GM18519 (cell line): ENCODE measurements at regions not wholly inside any gene's neighbourhood (a gene's known extent, or its start where the extent isn't known, plus 50 kb on each side); places are given as distances from the start of the nearest gene placed in this dataset.
"Not testable (repeated sequence)": the region's sequence is repeated elsewhere in the genome, so short reads cannot be mapped to it uniquely, and the experiment has no call there.

Experiments used
- ATAC-seq: cut with Tn5 transposase; IDR thresholded peaks from one replicate; pipeline ENCODE4 v1.9.1; 2021; ENCODE audit warnings: mild to moderate bottlenecking, moderate library complexity; ENCODE audit not compliant: unreplicated experiment, low FRiP score

- ATAC-seq: no peak
These were observed 672.6 kb downstream of the CENPC start for GRCh38 chr4:66872661-66873060.

GRCh38 chr4:66863481-66863880 lies 681.8 kb downstream of the CENPC start:
- no peak for ATAC-seq

GRCh38 chr4:66855956-66856355 lies 689.3 kb downstream of the CENPC start:
- ATAC-seq: no peak

- no peak for ATAC-seq
These were observed 691.5 kb downstream of the CENPC start for GRCh38 chr4:66853845-66854244.

GRCh38 chr4:66852843-66853242 lies 692.5 kb downstream of the CENPC start:
- ATAC-seq: no peak

GRCh38 chr4:66849596-66849995 lies 695.7 kb downstream of the CENPC start:
- no peak for ATAC-seq

GRCh38 chr4:66842724-66843088 lies 702.6 kb downstream of the CENPC start:
- ATAC-seq: no peak

- ATAC-seq: no peak
These were observed 703.1 kb downstream of the CENPC start for GRCh38 chr4:66842026-66842723.

GRCh38 chr4:66840178-66840577 lies 705.1 kb downstream of the CENPC start:
- no peak for ATAC-seq

- ATAC-seq: no peak
These were observed 707.9 kb downstream of the CENPC start for GRCh38 chr4:66837279-66837922.

GRCh38 chr4:66829310-66829709 lies 716.0 kb downstream of the CENPC start:
- no peak for ATAC-seq

GRCh38 chr4:66820681-66821080 lies 724.6 kb downstream of the CENPC start:
- ATAC-seq: no peak

GRCh38 chr4:66814277-66814676 lies 731.0 kb downstream of the CENPC start:
- ATAC-seq: no peak

- no peak for ATAC-seq
These were observed 739.7 kb downstream of the CENPC start for GRCh38 chr4:66805582-66805981.

GRCh38 chr4:66804979-66805378 lies 740.3 kb downstream of the CENPC start:
- ATAC-seq: no peak

GRCh38 chr4:66797608-66798007 lies 747.7 kb downstream of the CENPC start:
- ATAC-seq: no peak

GRCh38 chr4:66795724-66796123 lies 749.6 kb downstream of the CENPC start:
- no peak for ATAC-seq

- ATAC-seq: no peak
These were observed 750.8 kb downstream of the CENPC start for GRCh38 chr4:66794390-66795034.

- ATAC-seq: no peak
These were observed 753.6 kb downstream of the CENPC start for GRCh38 chr4:66791686-66792085.

GRCh38 chr4:66785479-66785878 lies 759.8 kb downstream of the CENPC start:
- ATAC-seq: no peak

GRCh38 chr4:66782751-66783150 lies 762.6 kb downstream of the CENPC start:
- ATAC-seq: not testable (repeated sequence)

- ATAC-seq: no peak
These were observed 768.2 kb downstream of the CENPC start for GRCh38 chr4:66777097-66777496.
